Fibroblast of villous mesenchyme (primary cell): ENCODE measurements at regions not wholly inside any gene's neighbourhood (a gene's known extent, or its start where the extent isn't known, plus 50 kb on each side); places are given as distances from the start of the nearest gene placed in this dataset.

Source experiments
- DNase-seq: peaks from one replicate; pipeline ENCODE4 v3.0.0-alpha.2; 2010; ENCODE audit warnings: low read depth
- H3K4me3 ChIP-seq: 2 replicates; pipeline ENCODE4 v1.5.1; 2011; ENCODE audit warnings: low read depth, mild to moderate bottlenecking, low read length
- CTCF ChIP-seq: IDR thresholded peaks from 2 replicates; pipeline ENCODE4 v1.5.1; 2012; ENCODE audit warnings: low read depth, mild to moderate bottlenecking, low read length; ENCODE audit not compliant: insufficient read depth

GRCh38 chr10:2077231-2077630 lies 339.9 kb upstream of the ADARB2 start:
- no peak for TF ChIP-seq CTCF
- no peak overlapping the region for H3K4me3 ChIP-seq
- DNase-seq: no peak

GRCh38 chr10:2076528-2076927 lies 339.2 kb upstream of the ADARB2 start:
- TF ChIP-seq CTCF: no peak
- DNase-seq: no peak
- no peak overlapping the region for H3K4me3 ChIP-seq

- no peak for TF ChIP-seq CTCF
- H3K4me3 ChIP-seq: no peak overlapping the region
- DNase-seq: no peak
These were observed 329.7 kb upstream of the ADARB2 start for GRCh38 chr10:2067015-2067414.

GRCh38 chr10:2054728-2055127 lies 317.4 kb upstream of the ADARB2 start:
- no peak for TF ChIP-seq CTCF
- DNase-seq: no peak
- H3K4me3 ChIP-seq: no peak overlapping the region

GRCh38 chr10:2053805-2054204 lies 316.5 kb upstream of the ADARB2 start:
- no peak for DNase-seq
- H3K4me3 ChIP-seq: no peak overlapping the region
- no peak for TF ChIP-seq CTCF

GRCh38 chr10:2051108-2051507 lies 313.8 kb upstream of the ADARB2 start:
- no peak for DNase-seq
- H3K4me3 ChIP-seq: no peak overlapping the region
- TF ChIP-seq CTCF: no peak

GRCh38 chr10:2049560-2049959 lies 312.2 kb upstream of the ADARB2 start:
- DNase-seq: no peak
- no peak for TF ChIP-seq CTCF
- H3K4me3 ChIP-seq: no peak overlapping the region
